NCI-H748 treated with DMSO at 0.1 percent for 48 hours (cell line): ENCODE measurements at regions not wholly inside any gene's neighbourhood (a gene's known extent, or its start where the extent isn't known, plus 50 kb on each side); places are given as distances from the start of the nearest gene placed in this dataset.

Experiments used
- DNase-seq: peaks from one replicate; lab custom pipeline; 2025; lab: John Stamatoyannopoulos, UW

DNA sequence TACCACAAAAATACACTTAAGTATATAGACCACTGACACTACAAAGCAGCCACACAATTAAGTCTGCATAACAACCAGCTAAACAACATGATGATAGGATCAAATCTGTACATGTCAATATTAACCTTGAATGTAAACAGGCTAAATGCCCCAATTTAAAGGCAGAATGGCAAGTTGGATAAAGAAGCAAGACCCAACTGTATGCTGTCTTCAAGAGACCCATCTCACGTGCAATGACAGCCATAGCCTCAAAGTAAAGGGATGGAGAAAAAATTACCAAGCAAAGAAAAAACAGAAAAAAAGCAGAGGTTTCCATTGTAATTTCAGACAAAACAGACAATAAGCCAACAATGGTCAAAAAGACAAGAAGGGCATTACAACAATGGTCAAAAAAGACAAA, 77.3 kb upstream of the APC start:
- DNase-seq: no peak

DNA sequence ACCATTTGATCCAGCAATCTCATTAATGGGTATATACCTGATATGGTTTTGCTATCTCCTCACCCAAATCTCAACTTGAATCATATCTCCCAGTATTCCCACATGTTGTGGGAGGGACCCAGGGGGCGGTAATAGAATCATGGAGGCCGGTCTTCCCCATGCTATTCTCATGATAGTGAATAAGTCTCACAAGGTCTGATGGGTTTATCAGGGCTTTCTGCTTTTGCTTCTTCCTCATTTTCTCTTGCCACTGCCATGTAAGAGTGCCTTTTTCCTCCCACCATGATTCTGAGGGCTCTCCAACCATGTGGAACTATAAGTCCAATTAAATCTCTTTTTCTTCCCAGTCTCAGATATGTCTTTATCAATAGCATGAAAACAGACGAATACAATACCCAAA, 74.5 kb upstream of the APC start:
- DNase-seq: no peak

DNA sequence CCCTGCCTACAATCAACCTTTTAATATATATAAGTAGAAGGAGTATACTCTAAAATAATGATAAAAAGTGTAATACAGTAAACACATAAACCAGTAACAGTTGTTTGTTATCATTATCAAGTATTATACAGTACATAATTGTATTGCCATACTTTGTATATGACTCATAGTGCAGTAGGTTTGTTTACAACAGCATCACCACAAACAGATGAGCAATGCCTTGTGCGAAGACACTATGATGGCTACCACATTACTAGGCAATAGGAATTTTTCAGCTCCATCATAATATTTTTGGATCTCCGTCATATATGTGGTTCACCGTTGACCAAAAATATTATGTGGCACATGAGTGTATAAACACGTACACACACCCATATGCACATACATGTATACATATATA, 69.7 kb upstream of the APC start:
- no peak for DNase-seq

DNA sequence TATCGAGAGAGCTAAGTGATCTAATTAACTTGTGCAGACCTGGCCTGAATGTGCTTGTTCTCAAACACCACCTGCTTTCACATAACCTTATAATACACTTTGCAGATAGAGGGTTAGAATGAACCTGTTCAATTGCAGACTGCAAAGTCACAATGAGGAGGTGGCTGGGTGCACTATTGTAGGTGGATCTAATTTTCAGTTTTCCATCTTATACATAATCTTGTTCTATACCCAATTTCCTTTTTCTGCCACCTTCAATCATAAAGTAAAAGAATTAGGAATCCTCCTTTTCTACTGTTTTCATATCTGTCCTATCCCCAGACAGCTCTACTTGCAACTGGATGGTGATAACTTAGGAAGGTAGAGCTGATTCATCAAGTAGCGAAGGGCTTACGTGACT, 68.8 kb upstream of the APC start:
- DNase-seq: no peak

DNA sequence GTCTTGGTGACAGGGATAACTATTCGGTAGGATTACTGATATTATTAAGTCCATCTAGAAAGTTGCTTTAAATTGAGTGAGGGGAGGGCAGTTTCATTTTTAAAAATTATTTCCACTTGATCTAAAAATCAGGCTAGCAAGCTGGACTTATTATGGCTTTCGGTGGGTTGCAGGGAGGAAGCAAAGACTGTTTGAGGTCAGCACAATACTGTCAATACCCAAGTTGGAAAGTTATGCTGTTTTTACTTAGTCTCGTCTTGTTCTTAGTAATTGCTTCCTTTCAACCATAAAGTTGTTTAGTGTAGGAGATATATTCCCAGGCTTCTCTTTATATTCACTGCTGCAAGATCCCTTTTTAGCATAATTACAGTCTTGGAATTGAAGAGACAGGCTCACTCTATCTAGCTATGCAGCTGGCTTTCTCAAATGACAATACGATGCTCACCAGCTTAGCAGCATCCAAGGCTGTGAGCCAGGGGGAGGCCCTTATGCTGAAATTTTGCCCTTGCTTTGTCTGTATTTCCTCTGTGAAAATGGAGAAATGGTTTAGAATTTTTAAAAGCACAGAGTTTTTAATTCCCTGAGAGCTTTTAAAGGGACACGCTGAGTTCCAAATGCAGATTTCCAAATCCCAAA, 68.2 kb upstream of the APC start:
- no peak for DNase-seq

DNA sequence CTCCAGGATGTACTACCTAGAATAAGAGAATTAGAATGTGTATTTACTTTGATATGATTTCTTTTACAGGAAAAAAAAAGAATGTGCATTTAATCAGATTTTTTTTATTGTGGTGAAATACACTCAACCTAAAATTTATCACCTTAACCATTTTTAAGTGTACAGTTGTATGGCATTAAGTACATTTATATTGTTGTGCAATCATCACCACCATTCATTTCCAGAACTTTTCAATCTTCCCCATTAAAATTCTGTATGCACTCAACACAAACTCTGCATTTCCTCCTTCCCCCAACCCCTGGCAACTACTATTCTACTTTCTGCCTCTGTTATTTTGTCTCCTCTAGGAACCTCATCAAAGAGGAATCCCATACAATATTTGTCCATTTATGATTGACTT, 66.0 kb upstream of the APC start:
- no peak for DNase-seq

DNA sequence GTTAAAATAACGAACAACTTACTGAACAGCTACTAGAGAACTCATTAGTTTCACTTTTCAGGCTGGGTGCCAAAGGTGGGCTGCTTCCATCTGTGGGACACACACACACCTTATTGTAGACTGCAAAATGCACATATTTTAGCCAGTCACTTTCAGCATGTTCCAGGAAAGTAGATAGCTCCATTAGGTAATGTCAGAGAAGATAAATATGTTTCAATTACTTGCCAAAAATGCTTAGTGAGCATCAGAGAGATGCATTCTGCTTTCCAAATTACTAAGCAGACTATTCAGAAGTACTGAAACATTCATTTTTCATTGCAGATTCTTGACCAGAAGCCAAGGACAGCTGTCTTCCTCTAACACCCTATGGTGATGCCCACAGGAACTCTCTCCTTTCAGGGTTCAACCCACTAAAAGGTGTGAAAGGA, 56.2 kb upstream of the APC start:
- no peak for DNase-seq

DNA sequence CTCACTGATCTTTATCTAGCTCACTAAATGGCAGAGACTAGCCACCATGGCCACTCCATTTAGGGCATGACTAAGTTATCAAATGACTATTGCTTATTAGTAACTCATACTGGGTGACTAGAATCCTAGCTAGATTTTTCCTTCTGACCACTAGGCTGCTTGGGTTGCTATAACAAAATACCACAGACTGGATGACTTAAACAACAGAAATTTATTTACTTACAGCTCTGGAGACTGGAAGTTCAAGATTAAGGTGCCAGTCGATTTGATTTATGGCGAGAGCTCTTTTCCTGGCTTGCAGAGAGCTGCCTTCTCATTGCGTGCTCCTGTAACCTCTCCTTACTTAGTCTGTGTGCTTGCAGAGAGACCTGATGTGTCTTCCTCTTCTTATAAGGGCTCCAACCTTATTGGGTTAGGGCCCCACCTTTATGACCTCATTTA, 55.0 kb upstream of the APC start:
- no peak for DNase-seq

DNA sequence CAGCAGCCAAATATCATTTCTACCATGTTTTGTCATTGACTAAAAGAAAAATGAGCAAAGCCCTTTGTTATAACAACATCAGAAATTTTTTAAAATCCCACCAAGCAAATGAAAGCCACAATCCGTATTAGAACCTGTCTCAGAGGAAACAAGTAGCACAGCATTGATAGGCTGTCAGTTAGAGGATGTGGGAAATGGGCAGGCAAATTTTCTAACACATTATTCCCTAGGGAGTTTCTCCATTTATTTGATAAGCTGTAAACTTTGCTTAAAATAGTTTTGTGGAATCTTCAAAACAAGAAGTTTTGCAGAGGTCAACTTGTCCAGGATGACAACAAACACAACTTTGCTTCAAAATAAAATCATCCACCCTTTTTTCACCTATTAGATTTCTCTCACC, 53.6 kb upstream of the APC start:
- no peak for DNase-seq

DNA sequence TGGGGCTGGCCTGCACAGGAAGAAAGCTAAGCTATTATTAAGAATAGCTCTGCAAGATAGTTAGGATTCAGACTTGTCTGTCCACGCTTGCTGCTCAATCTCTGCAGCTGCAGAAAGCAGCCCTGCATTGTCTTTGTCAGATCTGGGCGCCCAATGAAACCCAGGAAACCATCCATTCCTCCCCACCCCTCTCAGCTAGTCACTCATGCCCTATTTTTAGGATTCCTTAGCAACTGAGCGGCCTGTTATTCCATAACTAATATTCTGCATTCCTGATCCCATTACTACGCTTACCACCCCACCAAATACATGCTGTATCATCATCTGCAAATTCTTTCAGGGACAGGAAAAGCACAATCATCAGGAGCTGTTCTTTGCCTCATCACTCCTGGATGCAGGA, 52.9 kb upstream of the APC start:
- DNase-seq: no peak

DNA sequence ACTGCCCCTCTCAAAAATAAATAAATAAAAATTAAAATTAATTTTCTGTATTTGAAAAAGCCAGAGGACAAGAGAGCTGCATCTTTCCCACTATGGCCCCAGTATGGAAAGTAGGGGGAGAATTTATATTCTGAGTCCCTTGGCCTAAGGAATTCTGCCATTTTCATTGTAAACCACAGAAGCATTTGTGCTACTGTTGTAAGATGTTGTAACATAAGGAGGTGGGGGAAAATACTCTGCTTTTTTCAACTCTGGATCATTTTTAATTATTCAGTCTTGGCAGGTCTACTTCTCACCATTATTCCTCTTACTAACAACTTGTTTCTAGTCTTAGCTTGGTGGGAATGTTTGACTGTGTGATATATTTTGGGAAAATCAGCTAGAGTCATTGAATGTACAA, 52.3 kb upstream of the APC start:
- DNase-seq: no peak

DNA sequence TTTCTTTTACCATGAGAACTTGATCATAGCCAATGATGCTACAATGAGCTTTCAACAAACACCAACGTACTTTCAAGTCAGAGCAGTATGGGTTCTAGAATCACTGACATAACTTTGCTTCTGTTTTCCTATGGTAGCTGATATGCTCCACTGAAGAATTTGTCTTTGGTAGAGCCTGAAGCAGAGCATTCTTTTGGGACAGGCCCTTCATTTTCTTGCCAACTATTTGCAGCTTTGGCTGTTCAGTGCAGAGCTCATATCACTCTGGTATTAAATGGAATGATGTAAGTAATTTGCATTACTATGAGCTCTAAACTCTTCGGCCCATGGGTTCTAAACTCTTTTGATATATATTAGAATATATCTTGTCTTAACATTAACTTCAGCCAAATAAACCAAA, 51.8 kb upstream of the APC start:
- DNase-seq: no peak

DNA sequence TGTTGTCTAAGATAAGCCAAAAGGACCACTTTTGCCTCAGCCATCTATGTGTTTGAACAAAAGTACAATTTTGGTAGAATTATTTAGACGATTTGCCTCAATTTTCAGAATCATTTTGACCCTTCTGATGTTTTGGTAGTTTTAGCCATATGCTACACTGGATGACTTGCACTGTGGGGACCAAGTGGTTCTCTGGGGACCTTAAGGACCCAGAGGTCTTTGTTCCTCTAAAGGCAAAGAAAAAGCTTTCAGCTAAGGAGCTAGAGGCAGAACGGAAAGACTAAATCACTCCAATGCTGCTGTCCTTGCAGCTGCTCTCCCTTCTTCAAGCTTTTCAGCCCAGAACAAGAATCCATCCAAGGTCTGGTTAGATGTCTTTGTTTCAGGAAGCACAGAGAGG, 51.0 kb upstream of the APC start:
- no peak for DNase-seq

DNA sequence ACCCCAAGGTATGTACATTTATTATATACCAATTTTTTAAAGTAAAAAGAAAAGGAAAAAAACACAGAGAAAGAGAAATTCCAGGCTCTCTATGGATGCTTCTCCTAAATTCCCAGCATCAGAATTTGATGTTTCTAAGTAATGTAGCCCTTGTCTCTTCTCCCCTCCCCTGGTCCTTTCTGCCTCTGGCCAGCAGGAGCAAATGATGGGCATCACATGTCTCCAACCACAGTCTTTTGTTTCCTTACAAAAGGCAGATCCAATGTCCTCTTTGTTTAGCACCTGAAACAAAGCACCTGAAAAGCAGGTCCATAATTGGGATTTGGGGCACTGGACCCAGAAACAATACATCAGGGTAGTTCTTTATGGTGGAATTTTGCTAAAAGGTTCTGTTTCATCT, 50.4 kb upstream of the APC start:
- no peak for DNase-seq
